Neuron (in vitro differentiated cells): ENCODE measurements at regions not wholly inside any gene's neighbourhood (a gene's known extent, or its start where the extent isn't known, plus 50 kb on each side); places are given as distances from the start of the nearest gene placed in this dataset.

Experiments
- H2AFZ ChIP-seq: one replicate; pipeline ENCODE4 v1.6.1; 2013; ENCODE audit warnings: low read depth, mild to moderate bottlenecking, inconsistent platforms, low read length, moderate library complexity
- H3K27me3 ChIP-seq: one replicate; pipeline ENCODE4 v1.6.1; 2013; ENCODE audit warnings: low read length; ENCODE audit not compliant: insufficient read depth
- H3K36me3 ChIP-seq: one replicate; pipeline ENCODE4 v1.6.1; 2013; ENCODE audit warnings: low read length; ENCODE audit not compliant: insufficient read depth
- H3K4me1 ChIP-seq: one replicate; pipeline ENCODE4 v1.6.1; 2013; ENCODE audit warnings: low read length; ENCODE audit not compliant: insufficient read depth
- H3K4me3 ChIP-seq: 2 replicates; pipeline ENCODE4 v1.5.1; 2013; ENCODE audit warnings: mild to moderate bottlenecking, low read length, moderate library complexity
- H3K9me3 ChIP-seq: one replicate; pipeline ENCODE4 v1.6.1; 2013; ENCODE audit warnings: low read length

DNA sequence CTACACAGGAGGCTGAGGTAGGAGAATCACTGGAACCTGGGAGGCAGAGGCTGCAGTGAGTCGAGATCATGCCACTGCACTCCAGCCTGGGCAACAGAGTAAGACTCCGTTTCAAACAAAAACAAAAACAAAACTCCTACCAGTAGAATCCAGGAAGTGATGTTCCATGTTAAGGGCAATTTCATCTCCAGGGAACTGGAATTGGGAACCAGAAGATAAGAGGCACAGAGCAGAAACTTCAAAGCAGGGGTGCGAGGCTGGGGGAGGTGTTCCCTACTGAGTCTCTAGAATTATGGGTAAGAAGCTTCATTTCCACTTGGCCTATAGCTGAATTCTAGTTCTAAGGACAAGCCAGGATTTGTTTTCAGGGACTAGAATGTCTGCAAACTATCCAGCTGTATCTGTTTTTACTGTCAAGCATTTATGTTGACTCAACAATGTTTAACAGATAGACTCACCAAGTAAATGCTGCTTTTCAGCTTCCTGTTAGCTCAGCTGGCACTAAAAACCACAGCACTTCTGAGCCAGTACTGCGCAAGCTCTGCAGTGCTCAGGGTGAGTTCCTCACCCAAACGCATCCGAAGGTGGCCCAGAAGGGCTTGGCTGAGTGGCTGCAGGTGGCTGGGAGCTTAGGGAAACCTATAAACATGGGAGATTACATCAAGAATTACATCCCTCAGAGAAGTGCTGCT lies 320.1 kb downstream of the MTRR start:
- no peaks in the 10 kb centered on the region for H3K27me3 ChIP-seq
- H2AFZ ChIP-seq, result no peak overlapping the region
- no peak overlapping the region for H3K4me3 ChIP-seq
- no peaks in the 10 kb centered on the region for H3K9me3 ChIP-seq
- no peaks in the 10 kb centered on the region for H3K4me1 ChIP-seq
- no peaks in the 10 kb centered on the region for H3K36me3 ChIP-seq

DNA sequence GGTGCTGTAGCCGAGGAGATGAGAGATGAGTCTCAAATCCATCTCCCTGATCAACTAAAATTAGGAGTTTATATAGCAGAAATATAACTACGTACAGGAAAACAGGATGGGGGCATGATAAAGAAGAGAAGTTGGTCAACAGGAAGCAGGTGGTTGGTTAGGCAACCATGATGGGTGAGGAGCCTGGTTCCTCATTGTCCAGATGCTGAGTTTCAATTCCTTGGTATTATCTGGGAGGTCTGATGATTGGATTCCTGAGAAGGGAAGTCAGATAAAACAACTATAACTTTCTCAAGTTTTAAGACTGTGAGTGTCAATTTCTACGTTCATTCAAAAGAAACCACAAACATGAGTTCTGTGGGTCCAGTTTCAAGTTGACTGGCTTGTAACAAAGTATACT lies 323.9 kb downstream of the MTRR start:
- no peaks in the 10 kb centered on the region for H3K4me1 ChIP-seq
- H3K27me3 ChIP-seq, result no peaks in the 10 kb centered on the region
- no peaks in the 10 kb centered on the region for H3K36me3 ChIP-seq
- H3K4me3 ChIP-seq, result no peak overlapping the region
- no peaks in the 10 kb centered on the region for H3K9me3 ChIP-seq
- H2AFZ ChIP-seq, result no peak overlapping the region

DNA sequence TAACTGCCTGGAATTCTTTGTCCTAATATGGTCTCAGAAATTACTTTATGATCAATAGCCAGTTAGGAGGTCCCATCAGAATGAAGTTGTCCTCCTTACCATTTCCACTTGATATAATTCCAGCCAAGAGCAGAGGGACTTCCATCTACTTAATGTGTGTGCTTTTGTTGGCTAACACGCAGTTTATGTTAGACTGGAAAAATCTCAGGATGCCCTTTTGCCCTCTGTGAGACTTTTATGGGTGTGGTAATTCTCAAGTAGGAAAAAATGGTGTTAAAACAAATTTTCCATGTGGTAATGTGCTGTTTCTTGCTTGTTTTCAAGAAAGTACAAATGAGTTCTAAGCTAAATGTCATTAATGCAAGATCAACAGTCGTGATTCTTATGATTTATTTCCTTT lies 327.1 kb downstream of the MTRR start:
- H2AFZ ChIP-seq, result no peak overlapping the region
- H3K4me1 ChIP-seq, result no peaks in the 10 kb centered on the region
- no peaks in the 10 kb centered on the region for H3K36me3 ChIP-seq
- H3K27me3 ChIP-seq, result no peaks in the 10 kb centered on the region
- no peaks in the 10 kb centered on the region for H3K9me3 ChIP-seq
- no peak overlapping the region for H3K4me3 ChIP-seq

- Histone ChIP-seq H3K36me3 (no peaks in the 10 kb centered on the region), H3K4me1 (no peaks in the 10 kb centered on the region), H3K4me3 (no peak overlapping the region), H2AFZ (no peak overlapping the region), H3K9me3 (no peaks in the 10 kb centered on the region), H3K27me3 (no peaks in the 10 kb centered on the region)
Observed at GRCh38 chr5:8208307-8208706, 339.4 kb downstream of the MTRR start.

DNA sequence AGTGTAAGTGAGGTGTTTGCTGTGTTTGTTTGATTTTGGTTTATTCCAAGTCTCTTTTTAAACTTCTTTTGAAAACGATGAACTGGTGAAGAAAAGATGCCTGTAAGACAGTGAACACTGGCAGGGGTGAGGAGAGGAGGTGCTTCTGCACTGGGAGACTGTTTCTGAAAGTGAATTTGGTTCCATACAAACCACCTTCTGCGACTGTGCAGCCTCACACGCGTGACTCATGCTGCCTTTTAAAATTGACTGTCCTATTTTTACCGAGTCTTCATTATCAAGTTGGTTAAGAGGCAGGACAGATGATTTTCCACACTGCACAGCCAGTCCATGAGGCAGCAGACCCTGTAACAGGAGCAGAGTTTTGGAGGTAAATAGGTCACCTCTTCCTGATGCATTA lies 340.6 kb downstream of the MTRR start:
- Histone ChIP-seq H3K4me1 (no peaks in the 10 kb centered on the region), H3K27me3 (no peaks in the 10 kb centered on the region), H3K9me3 (no peaks in the 10 kb centered on the region), H3K4me3 (no peak overlapping the region), H3K36me3 (no peaks in the 10 kb centered on the region), H2AFZ (no peak overlapping the region)

DNA sequence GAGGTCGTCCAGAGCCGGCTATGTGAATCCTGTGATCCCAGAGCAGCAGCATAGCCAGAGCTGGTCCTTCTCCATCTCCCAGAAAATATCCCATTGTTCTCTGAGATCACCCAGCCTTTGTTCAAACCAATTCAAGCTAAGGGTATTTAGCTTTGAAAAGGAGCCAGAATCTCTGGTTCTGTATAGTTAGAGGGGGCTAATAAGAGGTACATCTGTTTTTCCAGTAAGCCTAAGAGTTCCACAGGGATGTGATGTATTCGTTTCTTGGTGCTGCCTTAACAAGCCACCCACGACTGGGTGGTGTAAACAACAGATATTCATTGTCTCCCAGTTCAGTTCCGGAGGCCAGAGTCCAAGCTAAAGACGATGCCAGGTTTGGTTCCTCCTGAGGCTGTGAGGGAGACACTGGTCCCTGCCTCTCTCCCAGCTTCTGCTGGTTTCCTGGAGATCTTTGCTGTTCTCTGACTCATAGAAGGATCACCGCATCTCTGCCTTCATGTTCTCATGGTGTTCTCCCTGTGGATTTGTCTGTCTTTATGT lies 344.8 kb downstream of the MTRR start:
- Histone ChIP-seq H2AFZ (no peak overlapping the region), H3K4me1 (no peaks in the 10 kb centered on the region), H3K4me3 (no peak overlapping the region), H3K9me3 (no peaks in the 10 kb centered on the region), H3K36me3 (no peaks in the 10 kb centered on the region), H3K27me3 (no peaks in the 10 kb centered on the region)

DNA sequence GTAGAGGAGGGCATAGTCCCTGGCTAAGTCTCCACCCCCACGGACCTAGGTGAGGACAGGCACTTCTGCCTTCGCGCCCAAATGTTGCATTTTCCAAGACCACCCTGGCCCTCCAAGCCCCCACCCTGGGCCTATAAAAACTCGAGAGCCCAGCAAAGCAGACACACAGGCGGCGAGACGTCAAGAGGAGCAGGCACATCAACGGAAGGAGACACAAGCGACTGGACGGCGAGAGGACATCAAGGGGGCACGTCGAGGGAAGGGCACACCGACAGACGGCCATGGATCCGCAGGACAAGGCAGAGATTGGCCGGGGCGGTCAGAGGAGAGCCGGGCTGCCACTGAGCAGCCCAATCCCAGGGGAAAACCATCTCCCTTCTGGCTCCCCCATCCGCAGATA lies 348.0 kb downstream of the MTRR start:
- no peaks in the 10 kb centered on the region for H3K27me3 ChIP-seq
- no peaks in the 10 kb centered on the region for H3K4me1 ChIP-seq
- no peaks in the 10 kb centered on the region for H3K9me3 ChIP-seq
- no peak overlapping the region for H2AFZ ChIP-seq
- no peak overlapping the region for H3K4me3 ChIP-seq
- no peaks in the 10 kb centered on the region for H3K36me3 ChIP-seq

DNA sequence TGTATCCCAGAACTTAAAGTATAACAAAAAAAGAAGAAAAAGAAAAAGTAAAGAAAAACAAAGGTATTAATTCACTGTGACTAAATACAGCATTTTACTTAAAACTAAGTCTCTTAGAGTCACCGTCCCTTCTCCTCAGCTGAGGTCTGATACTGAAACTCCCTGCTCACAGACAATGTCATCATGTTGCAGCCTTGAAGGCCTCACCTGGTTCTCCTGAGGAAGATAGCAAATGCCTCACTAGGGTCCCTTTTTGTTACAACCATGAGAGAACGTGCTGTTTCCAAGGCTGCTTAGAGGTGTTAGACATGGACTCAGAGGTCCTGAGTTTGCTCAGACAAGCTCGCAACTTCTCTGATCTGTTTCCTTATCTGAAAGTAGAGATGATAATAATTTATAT lies 357.2 kb downstream of the MTRR start:
- H3K4me1 ChIP-seq, result no peaks in the 10 kb centered on the region
- H2AFZ ChIP-seq, result no peak overlapping the region
- H3K36me3 ChIP-seq, result no peaks in the 10 kb centered on the region
- H3K4me3 ChIP-seq, result no peak overlapping the region
- H3K27me3 ChIP-seq, result no peaks in the 10 kb centered on the region
- no peaks in the 10 kb centered on the region for H3K9me3 ChIP-seq

GRCh38 chr5:8227112-8227511 lies 358.2 kb downstream of the MTRR start:
- Histone ChIP-seq H3K4me3 (no peak overlapping the region), H3K4me1 (no peaks in the 10 kb centered on the region), H2AFZ (no peak overlapping the region), H3K27me3 (no peaks in the 10 kb centered on the region), H3K9me3 (no peaks in the 10 kb centered on the region), H3K36me3 (no peaks in the 10 kb centered on the region)

DNA sequence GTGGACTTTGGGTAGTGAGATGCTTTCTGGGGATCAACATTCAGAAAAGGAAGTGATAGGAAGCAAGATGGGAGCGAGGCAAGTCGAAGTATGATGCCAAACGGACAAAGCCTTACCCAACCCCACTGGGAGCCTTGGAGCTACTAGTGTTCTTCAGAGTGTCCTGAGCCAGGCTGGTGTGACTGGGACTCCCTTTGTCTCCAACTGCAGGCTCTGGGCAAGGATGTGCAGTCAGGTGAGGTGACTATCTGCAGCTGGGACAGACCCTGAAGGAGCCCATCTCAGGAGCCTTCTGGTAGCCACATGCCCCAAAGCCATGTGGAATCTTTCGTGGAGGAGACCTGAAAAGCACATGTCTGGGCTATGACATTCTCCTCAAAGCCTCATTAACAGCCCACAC lies 360.6 kb downstream of the MTRR start:
- no peaks in the 10 kb centered on the region for H3K36me3 ChIP-seq
- H3K4me3 ChIP-seq, result no peak overlapping the region
- no peaks in the 10 kb centered on the region for H3K27me3 ChIP-seq
- no peak overlapping the region for H2AFZ ChIP-seq
- no peaks in the 10 kb centered on the region for H3K9me3 ChIP-seq
- no peaks in the 10 kb centered on the region for H3K4me1 ChIP-seq

- H2AFZ ChIP-seq, result no peak overlapping the region
- H3K9me3 ChIP-seq, result no peaks in the 10 kb centered on the region
- no peaks in the 10 kb centered on the region for H3K4me1 ChIP-seq
- H3K36me3 ChIP-seq, result no peaks in the 10 kb centered on the region
- H3K27me3 ChIP-seq, result no peaks in the 10 kb centered on the region
- H3K4me3 ChIP-seq, result no peak overlapping the region
Observed at GRCh38 chr5:8230868-8231267, 361.9 kb downstream of the MTRR start.

GRCh38 chr5:8233479-8233878 lies 364.5 kb downstream of the MTRR start:
- Histone ChIP-seq H3K4me3 (no peak overlapping the region), H3K4me1 (no peaks in the 10 kb centered on the region), H2AFZ (no peak overlapping the region), H3K36me3 (no peaks in the 10 kb centered on the region), H3K27me3 (no peaks in the 10 kb centered on the region), H3K9me3 (no peaks in the 10 kb centered on the region)

- Histone ChIP-seq H3K27me3 (no peaks in the 10 kb centered on the region), H3K36me3 (no peaks in the 10 kb centered on the region), H2AFZ (no peak overlapping the region), H3K4me3 (no peak overlapping the region), H3K9me3 (no peaks in the 10 kb centered on the region), H3K4me1 (no peaks in the 10 kb centered on the region)
Observed at GRCh38 chr5:8234179-8234770, 365.3 kb downstream of the MTRR start.

- Histone ChIP-seq H2AFZ (no peak overlapping the region), H3K27me3 (no peaks in the 10 kb centered on the region), H3K4me1 (no peaks in the 10 kb centered on the region), H3K4me3 (no peak overlapping the region), H3K36me3 (no peaks in the 10 kb centered on the region), H3K9me3 (no peaks in the 10 kb centered on the region)
Observed at GRCh38 chr5:8238080-8238479, 369.1 kb downstream of the MTRR start.
